SK-N-SH (cell line): ENCODE measurements at regions not wholly inside any gene's neighbourhood (a gene's known extent, or its start where the extent isn't known, plus 50 kb on each side); places are given as distances from the start of the nearest gene placed in this dataset.

Source experiments
- CTCF ChIA-PET: fragments of 300-600, 350-600 bp; formaldehyde crosslinking; extraction: SDS; loops from one replicate; lab custom pipeline; 2021; lab: Yijun Ruan, JAX
- POLR2A ChIA-PET: fragments of 350-600 bp; sonication (Branson Sonifier 250); formaldehyde crosslinking; extraction: SDS; loops from one replicate; lab custom pipeline; 2020; ENCODE audit warnings: antibody characterized with exemption, inconsistent platforms; lab: Yijun Ruan, JAX
- DNase-seq: peaks from one replicate; pipeline ENCODE4 v3.0.0; 2012
- H2AFZ ChIP-seq: fragments of 200-600 bp; sonication (generic); 2 replicates; pipeline ENCODE4 v1.8.1; 2016; ENCODE audit warnings: antibody characterized with exemption, mild to moderate bottlenecking, low read depth
- H3F3A ChIP-seq: fragments of 200-600 bp; sonication (generic); replicated peaks from 2 replicates; pipeline ENCODE3; 2016; ENCODE audit warnings: antibody characterized with exemption, mild to moderate bottlenecking; ENCODE audit not compliant: insufficient read depth
- H3K27ac ChIP-seq, 2 experiments: fragments of 200-500 bp in 1 of 2; fragments of 200-600 bp in 1 of 2; sonication (Bioruptor generic) in 1 of 2; sonication (generic), shearing (Covaris generic) in 1 of 2; 2 replicates each; pipeline versions ENCODE4 v1.5.1 to v1.6.1; 2014 to 2016; ENCODE audit warnings: low read depth in 2 of 2, inconsistent platforms in 1 of 2, low read length in 1 of 2, mild to moderate bottlenecking in 1 of 2, mixed read lengths in 1 of 2
- H3K27me3 ChIP-seq: fragments of 200-600 bp; sonication (generic), shearing (Covaris generic); 2 replicates; pipeline ENCODE4 v1.6.1; 2016; ENCODE audit warnings: mixed run types; ENCODE audit not compliant: insufficient read depth
- H3K36me3 ChIP-seq, 2 experiments: fragments of 200-500 bp in 1 of 2; fragments of 200-600 bp in 1 of 2; sonication (Bioruptor generic) in 1 of 2; sonication (generic) in 1 of 2; replicated peaks in 1 of 2; 2 replicates each; pipeline versions ENCODE3 to v1.5.1; 2014 to 2016; ENCODE audit warnings: low read length in 1 of 2, mild to moderate bottlenecking in 1 of 2; ENCODE audit not compliant: insufficient read depth in 2 of 2, control insufficient read depth in 1 of 2
- H3K4me1 ChIP-seq, 2 experiments: fragments of 200-500 bp in 1 of 2; fragments of 200-600 bp in 1 of 2; sonication (Bioruptor generic) in 1 of 2; sonication (generic), shearing (Covaris generic) in 1 of 2; 2 replicates each; pipeline versions ENCODE4 v1.5.1 to v1.6.1; 2014 to 2016; ENCODE audit warnings: low read depth in 1 of 2, low read length in 1 of 2, mixed run types in 1 of 2; ENCODE audit not compliant: insufficient read depth in 2 of 2, control insufficient read depth in 1 of 2
- H3K4me2 ChIP-seq: fragments of 200-600 bp; sonication (generic), shearing (Covaris generic); 2 replicates; pipeline ENCODE4 v1.6.1; 2017; ENCODE audit warnings: mixed run types
- H3K4me3 ChIP-seq, 2 experiments: fragments of 200-500 bp in 1 of 2; fragments of 200-600 bp in 1 of 2; sonication (Bioruptor generic) in 1 of 2; sonication (generic), shearing (Covaris generic) in 1 of 2; 2 replicates each; pipeline versions ENCODE4 v1.5.1 to v1.8.1; 2014 to 2016; ENCODE audit warnings: low read depth in 2 of 2, inconsistent platforms in 1 of 2, low read length in 1 of 2, mild to moderate bottlenecking in 1 of 2, mixed read lengths in 1 of 2, moderate library complexity in 1 of 2
- H3K79me2 ChIP-seq: fragments of 200-600 bp; sonication (generic); 2 replicates; pipeline ENCODE4 v1.8.1; 2017; ENCODE audit warnings: mild to moderate bottlenecking; ENCODE audit not compliant: insufficient read depth
- H3K9ac ChIP-seq: fragments of 200-600 bp; sonication (generic); 2 replicates; pipeline ENCODE4 v1.6.1; 2017; ENCODE audit warnings: mixed run types
- H3K9me2 ChIP-seq: fragments of 200-600 bp; sonication (generic); 2 replicates; pipeline ENCODE4 v1.6.1; 2017; ENCODE audit warnings: mixed run types
- H3K9me3 ChIP-seq: fragments of 200-600 bp; sonication (generic); 2 replicates; pipeline ENCODE4 v1.6.1; 2017; ENCODE audit warnings: mixed run types, mild to moderate bottlenecking, moderate library complexity
- H4K20me1 ChIP-seq: fragments of 200-600 bp; sonication (generic); 2 replicates; pipeline ENCODE4 v1.6.1; 2017; ENCODE audit warnings: mild to moderate bottlenecking, mixed run types; ENCODE audit not compliant: insufficient read depth
- CHD2 ChIP-seq: fragments of 150-350 bp; IDR thresholded peaks from 2 replicates; pipeline ENCODE4 v1.6.1; 2018; ENCODE audit warnings: low read length; ENCODE audit not compliant: partially characterized antibody
- ELF1 ChIP-seq: IDR thresholded peaks from 2 replicates; pipeline ENCODE4 v1.4.0; 2012
- FOXM1 ChIP-seq: IDR thresholded peaks from 2 replicates; pipeline ENCODE4 v1.4.0; 2012; ENCODE audit warnings: low read depth, mild to moderate bottlenecking
- GABPA ChIP-seq: IDR thresholded peaks from 2 replicates; pipeline ENCODE4 v1.4.0; 2012; ENCODE audit warnings: low read depth, mild to moderate bottlenecking
- MXI1 ChIP-seq: IDR thresholded peaks from 2 replicates; pipeline ENCODE4 v1.6.1; 2012; ENCODE audit warnings: mild to moderate bottlenecking, low read depth, low read length, improper control_type of control experiment
- NFIC ChIP-seq: IDR thresholded peaks from 2 replicates; pipeline ENCODE4 v1.4.0; 2012; ENCODE audit warnings: borderline replicate concordance
- NRF1 ChIP-seq: IDR thresholded peaks from 2 replicates; pipeline ENCODE4 v1.6.1; 2012; ENCODE audit warnings: low read depth, mild to moderate bottlenecking, low read length
- POLR2AphosphoS5 ChIP-seq: IDR thresholded peaks from 2 replicates; pipeline ENCODE4 v1.6.1; 2012; ENCODE audit warnings: low read depth, low read length
- RAD21 ChIP-seq: IDR thresholded peaks from 2 replicates; pipeline ENCODE4 v1.6.1; 2012; ENCODE audit warnings: mild to moderate bottlenecking, low read length
- RCOR1 ChIP-seq: fragments of 150-350 bp; IDR thresholded peaks from 2 replicates; pipeline ENCODE4 v1.6.1; 2017; ENCODE audit warnings: antibody characterized with exemption, low read length
- RFX5 ChIP-seq: IDR thresholded peaks from 2 replicates; pipeline ENCODE4 v1.6.1; 2012; ENCODE audit warnings: mild to moderate bottlenecking, improper control_type of control experiment, low read length
- RXRA ChIP-seq: IDR thresholded peaks from 2 replicates; pipeline ENCODE4 v1.4.0; 2012; ENCODE audit warnings: low read depth, mild to moderate bottlenecking, borderline replicate concordance
- SIN3A ChIP-seq: IDR thresholded peaks from 2 replicates; pipeline ENCODE4 v1.6.1; 2012; ENCODE audit warnings: low read depth, mild to moderate bottlenecking, low read length, moderate library complexity, borderline replicate concordance
- TAF1 ChIP-seq: IDR thresholded peaks from 2 replicates; pipeline ENCODE4 v1.6.1; 2012; ENCODE audit warnings: low read depth, mild to moderate bottlenecking, low read length, moderate library complexity, borderline replicate concordance
- TCF12 ChIP-seq: IDR thresholded peaks from 2 replicates; pipeline ENCODE4 v1.4.0; 2012
- YY1 ChIP-seq: IDR thresholded peaks from 2 replicates; pipeline ENCODE4 v1.4.0; 2012; ENCODE audit warnings: low read depth, mild to moderate bottlenecking
- WGBS: methylation state at CpG from one replicate; pipeline ENCODE4 v1.1.6; 2017; ENCODE audit warnings: low lambda C conversion rate; 5-methylcytosine and 5-hydroxymethylcytosine counted together
- TF ChIP-seq, protein P1 (sequence below): IDR thresholded peaks from 2 replicates; pipeline ENCODE4; 2012
- TF ChIP-seq, protein P2 (sequence below): IDR thresholded peaks from 2 replicates; pipeline ENCODE4 v1.6.1; 2012; ENCODE audit warnings: mild to moderate bottlenecking, low read depth, low read length, moderate library complexity
- TF ChIP-seq, protein P3 (sequence below): IDR thresholded peaks from 2 replicates; pipeline ENCODE4 v1.4.0; 2012; ENCODE audit warnings: low read depth
- TF ChIP-seq, protein P4 (sequence below): fragments of 200-600 bp; sonication (generic); IDR thresholded peaks from 2 replicates; pipeline ENCODE4 v1.6.1; 2017; ENCODE audit warnings: antibody characterized with exemption, mild to moderate bottlenecking, moderate library complexity
- TF ChIP-seq, protein P5 (sequence below): IDR thresholded peaks from 2 replicates; pipeline ENCODE4 v1.4.0; 2012; ENCODE audit warnings: low read depth, borderline replicate concordance

DNA sequence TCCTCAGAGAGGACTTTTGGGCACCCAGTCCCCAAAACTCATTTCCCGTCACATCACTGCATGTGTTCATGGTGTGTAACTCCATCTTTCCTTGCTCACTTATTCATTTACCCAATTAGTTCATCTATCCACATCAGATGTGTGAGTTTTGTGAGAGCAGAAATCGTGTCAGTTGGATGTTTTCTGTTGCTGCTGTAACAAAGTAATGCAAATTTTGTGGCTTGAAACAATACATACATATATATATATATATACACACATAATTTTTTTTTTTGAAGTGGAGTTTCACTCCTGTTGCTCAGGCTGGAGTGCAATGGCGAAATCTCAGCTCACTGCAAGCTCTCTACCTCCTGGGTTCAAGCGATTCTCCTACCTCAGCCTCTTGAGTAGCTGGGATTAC is 70.5 kb upstream of the BOD1 start:
- Histone ChIP-seq H4K20me1 (no peaks in the 10 kb centered on the region), H3K4me2 (no peak overlapping the region), H3F3A (no peaks in the 10 kb centered on the region), H3K27me3 (no peaks in the 10 kb centered on the region), H3K9me3 (no peaks in the 10 kb centered on the region), H3K9ac (no peak overlapping the region), H3K27ac (no peak overlapping the region), H3K79me2 (no peaks in the 10 kb centered on the region), H3K4me1 (peaks cover 0 to 8% of the 10 kb centered on the region in 2 experiments; a peak in 1 of 4 replicates), H3K36me3 (no peaks in the 10 kb centered on the region), H3K9me2 (no peaks in the 10 kb centered on the region), H2AFZ (no peak overlapping the region), H3K4me3 (no peak overlapping the region)
- POLR2A ChIA-PET, result no interaction called here
- no peak for DNase-seq
- WGBS, result 49% methylated on average over 4 of the region's 4 CpGs
- no peak for TF ChIP-seq FOXM1
- TF ChIP-seq SIN3A, result no peak
- no peak for TF ChIP-seq RCOR1
- TF ChIP-seq NRF1, result no peak
- no peak for TF ChIP-seq POLR2AphosphoS5
- TF ChIP-seq GABPA, result no peak
- TF ChIP-seq YY1, result no peak
- TF ChIP-seq ELF1, result no peak
- TF ChIP-seq, protein P1, sequence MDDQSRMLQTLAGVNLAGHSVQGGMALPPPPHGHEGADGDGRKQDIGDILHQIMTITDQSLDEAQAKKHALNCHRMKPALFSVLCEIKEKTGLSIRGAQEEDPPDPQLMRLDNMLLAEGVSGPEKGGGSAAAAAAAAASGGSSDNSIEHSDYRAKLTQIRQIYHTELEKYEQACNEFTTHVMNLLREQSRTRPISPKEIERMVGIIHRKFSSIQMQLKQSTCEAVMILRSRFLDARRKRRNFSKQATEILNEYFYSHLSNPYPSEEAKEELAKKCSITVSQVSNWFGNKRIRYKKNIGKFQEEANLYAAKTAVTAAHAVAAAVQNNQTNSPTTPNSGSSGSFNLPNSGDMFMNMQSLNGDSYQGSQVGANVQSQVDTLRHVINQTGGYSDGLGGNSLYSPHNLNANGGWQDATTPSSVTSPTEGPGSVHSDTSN, result no peak
- no peak for TF ChIP-seq MXI1
- TF ChIP-seq NFIC, result no peak
- TF ChIP-seq, protein P2, sequence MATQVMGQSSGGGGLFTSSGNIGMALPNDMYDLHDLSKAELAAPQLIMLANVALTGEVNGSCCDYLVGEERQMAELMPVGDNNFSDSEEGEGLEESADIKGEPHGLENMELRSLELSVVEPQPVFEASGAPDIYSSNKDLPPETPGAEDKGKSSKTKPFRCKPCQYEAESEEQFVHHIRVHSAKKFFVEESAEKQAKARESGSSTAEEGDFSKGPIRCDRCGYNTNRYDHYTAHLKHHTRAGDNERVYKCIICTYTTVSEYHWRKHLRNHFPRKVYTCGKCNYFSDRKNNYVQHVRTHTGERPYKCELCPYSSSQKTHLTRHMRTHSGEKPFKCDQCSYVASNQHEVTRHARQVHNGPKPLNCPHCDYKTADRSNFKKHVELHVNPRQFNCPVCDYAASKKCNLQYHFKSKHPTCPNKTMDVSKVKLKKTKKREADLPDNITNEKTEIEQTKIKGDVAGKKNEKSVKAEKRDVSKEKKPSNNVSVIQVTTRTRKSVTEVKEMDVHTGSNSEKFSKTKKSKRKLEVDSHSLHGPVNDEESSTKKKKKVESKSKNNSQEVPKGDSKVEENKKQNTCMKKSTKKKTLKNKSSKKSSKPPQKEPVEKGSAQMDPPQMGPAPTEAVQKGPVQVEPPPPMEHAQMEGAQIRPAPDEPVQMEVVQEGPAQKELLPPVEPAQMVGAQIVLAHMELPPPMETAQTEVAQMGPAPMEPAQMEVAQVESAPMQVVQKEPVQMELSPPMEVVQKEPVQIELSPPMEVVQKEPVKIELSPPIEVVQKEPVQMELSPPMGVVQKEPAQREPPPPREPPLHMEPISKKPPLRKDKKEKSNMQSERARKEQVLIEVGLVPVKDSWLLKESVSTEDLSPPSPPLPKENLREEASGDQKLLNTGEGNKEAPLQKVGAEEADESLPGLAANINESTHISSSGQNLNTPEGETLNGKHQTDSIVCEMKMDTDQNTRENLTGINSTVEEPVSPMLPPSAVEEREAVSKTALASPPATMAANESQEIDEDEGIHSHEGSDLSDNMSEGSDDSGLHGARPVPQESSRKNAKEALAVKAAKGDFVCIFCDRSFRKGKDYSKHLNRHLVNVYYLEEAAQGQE, result no peak
- TF ChIP-seq RXRA, result no peak
- TF ChIP-seq TCF12, result no peak
- TF ChIP-seq, protein P3, sequence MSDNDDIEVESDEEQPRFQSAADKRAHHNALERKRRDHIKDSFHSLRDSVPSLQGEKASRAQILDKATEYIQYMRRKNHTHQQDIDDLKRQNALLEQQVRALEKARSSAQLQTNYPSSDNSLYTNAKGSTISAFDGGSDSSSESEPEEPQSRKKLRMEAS, result no peak
- TF ChIP-seq, all 33 proteins: peak for 0
- CTCF ChIA-PET, result no interaction called here

DNA sequence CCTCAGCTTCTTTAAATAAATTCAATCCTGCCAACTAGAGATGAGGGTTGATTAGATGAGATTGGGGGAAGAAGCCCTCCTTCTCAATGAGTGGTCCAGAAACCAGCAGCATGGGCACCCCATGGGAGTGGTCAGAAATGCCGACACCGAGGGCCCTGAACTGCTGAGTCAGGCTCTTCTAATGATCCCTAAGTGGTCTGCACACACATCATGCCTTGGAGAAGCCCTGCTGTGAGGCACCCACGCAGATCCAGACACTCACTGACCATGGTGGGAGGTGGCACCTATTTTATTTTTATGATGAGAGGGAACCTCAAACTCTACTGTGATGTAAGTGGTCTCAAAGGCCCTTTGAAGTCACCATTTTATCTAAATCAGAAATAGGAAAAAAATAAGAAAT is 72.3 kb upstream of the BOD1 start:
- Histone ChIP-seq H3K36me3 (no peaks in the 10 kb centered on the region), H3F3A (no peaks in the 10 kb centered on the region), H3K9me2 (no peaks in the 10 kb centered on the region), H3K9me3 (no peaks in the 10 kb centered on the region), H3K4me1 (peaks cover 0 to 10% of the 10 kb centered on the region in 2 experiments; a peak in 1 of 4 replicates), H3K27ac (no peak overlapping the region), H3K79me2 (no peaks in the 10 kb centered on the region), H3K4me3 (no peak overlapping the region), H2AFZ (no peak overlapping the region), H4K20me1 (no peaks in the 10 kb centered on the region), H3K4me2 (no peak overlapping the region), H3K9ac (no peak overlapping the region), H3K27me3 (no peaks in the 10 kb centered on the region)
- no peak for DNase-seq
- ChIA-PET POLR2A (no interaction called here), CTCF (interaction anchor here (1.0 to 1.8 kb wide), 3 partner anchors 10 to 36 kb away, joined by 3 to 4 read pairs (median 3); no protein-coding TSS in a partner anchor)
- WGBS, result 44% methylated on average over 3 of the region's 3 CpGs
- no peak for TF ChIP-seq RFX5
- TF ChIP-seq ELF1, result no peak
- TF ChIP-seq, protein P4, sequence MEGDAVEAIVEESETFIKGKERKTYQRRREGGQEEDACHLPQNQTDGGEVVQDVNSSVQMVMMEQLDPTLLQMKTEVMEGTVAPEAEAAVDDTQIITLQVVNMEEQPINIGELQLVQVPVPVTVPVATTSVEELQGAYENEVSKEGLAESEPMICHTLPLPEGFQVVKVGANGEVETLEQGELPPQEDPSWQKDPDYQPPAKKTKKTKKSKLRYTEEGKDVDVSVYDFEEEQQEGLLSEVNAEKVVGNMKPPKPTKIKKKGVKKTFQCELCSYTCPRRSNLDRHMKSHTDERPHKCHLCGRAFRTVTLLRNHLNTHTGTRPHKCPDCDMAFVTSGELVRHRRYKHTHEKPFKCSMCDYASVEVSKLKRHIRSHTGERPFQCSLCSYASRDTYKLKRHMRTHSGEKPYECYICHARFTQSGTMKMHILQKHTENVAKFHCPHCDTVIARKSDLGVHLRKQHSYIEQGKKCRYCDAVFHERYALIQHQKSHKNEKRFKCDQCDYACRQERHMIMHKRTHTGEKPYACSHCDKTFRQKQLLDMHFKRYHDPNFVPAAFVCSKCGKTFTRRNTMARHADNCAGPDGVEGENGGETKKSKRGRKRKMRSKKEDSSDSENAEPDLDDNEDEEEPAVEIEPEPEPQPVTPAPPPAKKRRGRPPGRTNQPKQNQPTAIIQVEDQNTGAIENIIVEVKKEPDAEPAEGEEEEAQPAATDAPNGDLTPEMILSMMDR, result no peak
- no peak for TF ChIP-seq TAF1
- TF ChIP-seq, protein P1, result no peak
- no peak for TF ChIP-seq RAD21
- TF ChIP-seq CHD2, result no peak
- TF ChIP-seq, protein P5, sequence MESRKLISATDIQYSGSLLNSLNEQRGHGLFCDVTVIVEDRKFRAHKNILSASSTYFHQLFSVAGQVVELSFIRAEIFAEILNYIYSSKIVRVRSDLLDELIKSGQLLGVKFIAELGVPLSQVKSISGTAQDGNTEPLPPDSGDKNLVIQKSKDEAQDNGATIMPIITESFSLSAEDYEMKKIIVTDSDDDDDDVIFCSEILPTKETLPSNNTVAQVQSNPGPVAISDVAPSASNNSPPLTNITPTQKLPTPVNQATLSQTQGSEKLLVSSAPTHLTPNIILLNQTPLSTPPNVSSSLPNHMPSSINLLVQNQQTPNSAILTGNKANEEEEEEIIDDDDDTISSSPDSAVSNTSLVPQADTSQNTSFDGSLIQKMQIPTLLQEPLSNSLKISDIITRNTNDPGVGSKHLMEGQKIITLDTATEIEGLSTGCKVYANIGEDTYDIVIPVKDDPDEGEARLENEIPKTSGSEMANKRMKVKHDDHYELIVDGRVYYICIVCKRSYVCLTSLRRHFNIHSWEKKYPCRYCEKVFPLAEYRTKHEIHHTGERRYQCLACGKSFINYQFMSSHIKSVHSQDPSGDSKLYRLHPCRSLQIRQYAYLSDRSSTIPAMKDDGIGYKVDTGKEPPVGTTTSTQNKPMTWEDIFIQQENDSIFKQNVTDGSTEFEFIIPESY, result no peak
- no peak for TF ChIP-seq FOXM1
